MCF 10A (cell line): ENCODE measurements at regions not wholly inside any gene's neighbourhood (a gene's known extent, or its start where the extent isn't known, plus 50 kb on each side); places are given as distances from the start of the nearest gene placed in this dataset.
A peak's percentile ranks its signal among the peaks of the same experiment; 100 is the strongest.

Source experiments
- BruUV-seq: library from RNA; stranded (reverse); fragments of 400-500 nt; replicated peaks from 2 replicates; lab custom pipeline; 2021; lab: Mats Ljungman, UMichigan
- CTCF ChIA-PET: fragments of 300-600 bp; sonication (Branson Sonifier 250); formaldehyde crosslinking; extraction: SDS; loops from one replicate; lab custom pipeline; 2021; ENCODE audit warnings: antibody characterized with exemption, inconsistent platforms; lab: Yijun Ruan, JAX
- POLR2A ChIA-PET: fragments of 300-600, 350-650 bp; sonication (Branson Sonifier 250); formaldehyde crosslinking; extraction: SDS; loops from one replicate; lab custom pipeline; 2020; ENCODE audit warnings: antibody characterized with exemption, inconsistent platforms; lab: Yijun Ruan, JAX
- DNase-seq: peaks from one replicate; pipeline ENCODE4 v3.0.0-alpha.2; 2018; ENCODE audit not compliant: unreplicated experiment
- H3K27ac Mint-ChIP-seq: one replicate; pipeline ENCODE4 v1.8.0; 2022; ENCODE audit warnings: mild to moderate bottlenecking, low read depth, mixed read lengths; ENCODE audit not compliant: unreplicated experiment
- H3K27me3 Mint-ChIP-seq: one replicate; pipeline ENCODE4 v1.8.0; 2022; ENCODE audit warnings: mixed read lengths; ENCODE audit not compliant: insufficient read depth, unreplicated experiment
- H3K36me3 Mint-ChIP-seq: one replicate; pipeline ENCODE4 v1.8.0; 2022; ENCODE audit warnings: mild to moderate bottlenecking, moderate library complexity, mixed read lengths; ENCODE audit not compliant: insufficient read depth, unreplicated experiment
- H3K4me1 Mint-ChIP-seq: one replicate; pipeline ENCODE4 v1.8.0; 2022; ENCODE audit warnings: mixed read lengths; ENCODE audit not compliant: insufficient read depth, unreplicated experiment
- H3K4me3 Mint-ChIP-seq: one replicate; pipeline ENCODE4 v1.8.0; 2022; ENCODE audit warnings: mild to moderate bottlenecking, moderate library complexity, mixed read lengths; ENCODE audit not compliant: unreplicated experiment
- H3K9me3 Mint-ChIP-seq: one replicate; pipeline ENCODE4 v1.8.0; 2022; ENCODE audit warnings: mixed read lengths; ENCODE audit not compliant: unreplicated experiment
- CTCF ChIP-seq: fragments of 200-600 bp; IDR thresholded peaks from one replicate; pipeline ENCODE4 v1.8.0; 2022; ENCODE audit warnings: antibody characterized with exemption, mild to moderate bottlenecking; ENCODE audit not compliant: unreplicated experiment
- intact Hi-C: fragments of 100-400 bp; cut with micrococcal nuclease; formaldehyde crosslinking; loops from 2 replicates; pipeline ENCODE4 v1.14.1; 2022

GRCh38 chr6:63098789-63099188 is 112.5 kb upstream of the FKBP1C start:
- ChIA-PET POLR2A (no interaction called here), CTCF (no interaction called here)
- no peak overlapping the region for H3K4me3 Mint-ChIP-seq
- peaks cover 12% of the 10 kb centered on the region for H3K27me3 Mint-ChIP-seq
- no peak for TF ChIP-seq CTCF
- H3K9me3 Mint-ChIP-seq: no peaks in the 10 kb centered on the region
- no peaks in the 10 kb centered on the region for H3K4me1 Mint-ChIP-seq
- no TSS peak for BruUV-seq
- intact Hi-C loops: no loop called here
- H3K27ac Mint-ChIP-seq: no peak overlapping the region
- no peaks in the 10 kb centered on the region for H3K36me3 Mint-ChIP-seq
- DNase-seq: no peak

GRCh38 chr6:63099772-63100459 is 111.4 kb upstream of the FKBP1C start:
- POLR2A ChIA-PET: no interaction called here
- no peak overlapping the region for H3K4me3 Mint-ChIP-seq
- BruUV-seq: no TSS peak
- no peaks in the 10 kb centered on the region for H3K36me3 Mint-ChIP-seq
- CTCF ChIA-PET: no interaction called here
- no peaks in the 10 kb centered on the region for H3K4me1 Mint-ChIP-seq
- TF ChIP-seq CTCF: no peak
- no peak overlapping the region for H3K27ac Mint-ChIP-seq
- peaks cover 9% of the 10 kb centered on the region for H3K27me3 Mint-ChIP-seq
- no peaks in the 10 kb centered on the region for H3K9me3 Mint-ChIP-seq
- intact Hi-C loops: no loop called here
- DNase-seq: no peak

GRCh38 chr6:63114610-63115211 is 96.6 kb upstream of the FKBP1C start:
- Mint-ChIP-seq H3K27ac (no peak overlapping the region), H3K9me3 (no peaks in the 10 kb centered on the region), H3K36me3 (no peaks in the 10 kb centered on the region), H3K27me3 (peaks cover 4% of the 10 kb centered on the region), H3K4me3 (no peak overlapping the region), H3K4me1 (no peaks in the 10 kb centered on the region)
- ChIA-PET POLR2A (no interaction called here), CTCF (no interaction called here)
- no TSS peak for BruUV-seq
- no peak for TF ChIP-seq CTCF
- DNase-seq: no peak
- intact Hi-C loops: no loop called here

GRCh38 chr6:63121166-63121565 is 90.1 kb upstream of the FKBP1C start:
- Mint-ChIP-seq H3K9me3 (no peaks in the 10 kb centered on the region), H3K27me3 (no peaks in the 10 kb centered on the region), H3K4me1 (no peaks in the 10 kb centered on the region), H3K36me3 (peaks cover 5% of the 10 kb centered on the region), H3K27ac (no peak overlapping the region), H3K4me3 (no peak overlapping the region)
- CTCF ChIA-PET: interaction anchor here (0.6 kb wide), 1 partner anchor 8 kb away, joined by 3 read pairs; no protein-coding TSS in a partner anchor
- no TSS peak for BruUV-seq
- no peak for TF ChIP-seq CTCF
- peak; percentile 16 for DNase-seq
- intact Hi-C loops: no loop called here
- POLR2A ChIA-PET: no interaction called here
